NT2/D1 (cell line): ENCODE measurements at regions not wholly inside any gene's neighbourhood (a gene's known extent, or its start where the extent isn't known, plus 50 kb on each side); places are given as distances from the start of the nearest gene placed in this dataset.

Experiments used
- SUZ12 ChIP-seq: IDR thresholded peaks from 2 replicates; pipeline ENCODE4 v1.6.1; 2011; ENCODE audit not compliant: insufficient read length, insufficient read depth; ENCODE audit errors: extremely low read depth
- YY1 ChIP-seq: IDR thresholded peaks from 2 replicates; pipeline ENCODE4 v1.6.1; 2011; ENCODE audit not compliant: insufficient read length, insufficient read depth
- ZNF274 ChIP-seq: IDR thresholded peaks from 2 replicates; pipeline ENCODE4 v1.6.1; 2011; ENCODE audit warnings: mild to moderate bottlenecking, low read depth, low read length

GRCh38 chr11:121844016-121844415, 272.0 kb downstream of the BLID start:
- TF ChIP-seq ZNF274, result no peak
- no peak for TF ChIP-seq YY1
- no peak for TF ChIP-seq SUZ12
